ENCODE measurements at regions not wholly inside any gene's neighbourhood (a gene's known extent, or its start where the extent isn't known, plus 50 kb on each side); places are given as distances from the start of the nearest gene placed in this dataset.

- no peak for DNase-seq (ENCODE audit: low read depth)
Observed at GRCh38 chr6:43982084-43982625, 145.1 kb downstream of the MRPL14 start.

GRCh38 chr6:43981363-43981990 is 145.8 kb downstream of the MRPL14 start:
- DNase-seq (ENCODE audit: low read depth), result no peak

- no peak for DNase-seq (ENCODE audit: low read depth)
Observed at GRCh38 chr6:43980004-43980795, 147.1 kb downstream of the MRPL14 start.

- no peak for DNase-seq (ENCODE audit: low read depth)
Observed at GRCh38 chr6:43979525-43979924, 147.7 kb downstream of the MRPL14 start.

- DNase-seq (ENCODE audit: low read depth), result no peak
Observed at GRCh38 chr6:43978473-43979346, 148.5 kb downstream of the MRPL14 start.

- no peak for DNase-seq (ENCODE audit: low read depth)
Observed at GRCh38 chr6:43977404-43978111, 149.7 kb downstream of the MRPL14 start.

GRCh38 chr6:43976706-43977403 is 150.4 kb downstream of the MRPL14 start:
- DNase-seq (ENCODE audit: low read depth), result no peak

GRCh38 chr6:43974643-43975230 is 152.5 kb downstream of the MRPL14 start:
- no peak for DNase-seq (ENCODE audit: low read depth)

GRCh38 chr6:43973357-43973756 is 153.9 kb downstream of the MRPL14 start:
- DNase-seq (ENCODE audit: low read depth), result no peak

GRCh38 chr6:43972913-43973300 is 154.3 kb downstream of the MRPL14 start:
- DNase-seq (ENCODE audit: low read depth), result no peak

GRCh38 chr6:43972179-43972912 is 154.9 kb downstream of the MRPL14 start:
- no peak for DNase-seq (ENCODE audit: low read depth)

- DNase-seq (ENCODE audit: low read depth), result no peak
Observed at GRCh38 chr6:43971776-43972126, 155.5 kb downstream of the MRPL14 start.

- no peak for DNase-seq (ENCODE audit: low read depth)
Observed at GRCh38 chr6:43970913-43971775, 156.1 kb downstream of the MRPL14 start.

GRCh38 chr6:43970068-43970912 is 157.0 kb downstream of the MRPL14 start:
- DNase-seq (ENCODE audit: low read depth), result no peak

- DNase-seq (ENCODE audit: low read depth), result no peak
Observed at GRCh38 chr6:43969158-43969981, 157.9 kb downstream of the MRPL14 start.

- DNase-seq (ENCODE audit: low read depth), result no peak
Observed at GRCh38 chr6:43968110-43968965, 158.9 kb downstream of the MRPL14 start.
